ENCODE measurements at regions not wholly inside any gene's neighbourhood (a gene's known extent, or its start where the extent isn't known, plus 50 kb on each side); places are given as distances from the start of the nearest gene placed in this dataset.
"Not testable (repeated sequence)": the region's sequence is repeated elsewhere in the genome, so short reads cannot be mapped to it uniquely, and the experiment has no call there.

- H3K4me3 ChIP-seq (ENCODE audit: low read depth, low read length): no peak overlapping the region
- DNase-seq (ENCODE audit: low read depth): peak; percentile 70
- TF ChIP-seq CTCF (IDR thresholded peaks at IDR 0.05; ENCODE audit: insufficient read depth, low read depth, low read length, missing control alignments): peak; percentile 49
These were observed 1729.5 kb downstream of the GRIK2 start for GRCh38 chr6:103122766-103123601.

DNA sequence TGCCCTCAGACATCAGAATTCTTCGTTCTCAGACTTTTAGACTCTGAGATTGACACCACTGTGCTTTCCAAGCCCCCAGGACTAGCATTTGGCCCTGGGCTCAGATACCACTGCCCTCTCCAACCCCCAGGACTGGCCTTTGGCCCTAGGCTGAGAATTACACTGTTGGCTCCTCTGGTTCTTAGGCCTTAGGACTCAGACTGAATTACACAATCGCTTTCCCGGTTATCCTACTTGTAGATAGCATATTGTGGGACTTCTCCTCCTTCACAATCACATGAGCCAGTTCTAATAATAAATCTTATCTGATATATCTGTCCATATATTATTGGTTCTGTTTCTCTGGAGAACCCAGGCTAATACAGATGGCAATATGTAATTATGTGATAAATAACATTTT, 1725.5 kb downstream of the GRIK2 start:
- DNase-seq (ENCODE audit: low read depth): no peak
- no peak for TF ChIP-seq CTCF (IDR thresholded peaks at IDR 0.05; ENCODE audit: insufficient read depth, low read depth, low read length, missing control alignments)
- H3K4me3 ChIP-seq (ENCODE audit: low read depth, low read length): no peak overlapping the region

GRCh38 chr6:103114582-103114981, 1721.1 kb downstream of the GRIK2 start:
- DNase-seq (ENCODE audit: low read depth): no peak
- no peak for TF ChIP-seq CTCF (IDR thresholded peaks at IDR 0.05; ENCODE audit: insufficient read depth, low read depth, low read length, missing control alignments)
- no peak overlapping the region for H3K4me3 ChIP-seq (ENCODE audit: low read depth, low read length)

DNA sequence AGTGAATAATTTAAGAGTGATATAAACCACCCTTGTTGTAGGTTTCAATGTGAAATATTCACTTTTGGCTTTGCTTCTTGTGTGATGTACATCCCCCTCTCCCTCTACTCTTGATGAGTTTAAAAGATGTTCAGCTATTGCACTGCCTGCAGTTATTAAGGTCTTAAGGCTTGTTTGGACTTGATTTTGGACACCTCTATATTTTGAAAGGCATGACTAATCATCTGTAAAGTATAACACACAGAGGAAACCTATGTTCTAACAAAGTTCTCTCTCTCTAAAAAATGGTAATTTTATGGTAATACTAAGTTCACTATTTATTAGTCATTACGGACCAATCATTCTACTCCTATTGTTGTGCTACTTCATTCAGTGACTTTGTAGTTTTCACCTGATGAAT, 1719.9 kb downstream of the GRIK2 start:
- no peak for TF ChIP-seq CTCF (IDR thresholded peaks at IDR 0.05; ENCODE audit: insufficient read depth, low read depth, low read length, missing control alignments)
- H3K4me3 ChIP-seq (ENCODE audit: low read depth, low read length): no peak overlapping the region
- DNase-seq (ENCODE audit: low read depth): no peak

- DNase-seq (ENCODE audit: low read depth): no peak
- TF ChIP-seq CTCF (IDR thresholded peaks at IDR 0.05; ENCODE audit: insufficient read depth, low read depth, low read length, missing control alignments): no peak
- no peak overlapping the region for H3K4me3 ChIP-seq (ENCODE audit: low read depth, low read length)
These were observed 1714.5 kb downstream of the GRIK2 start for GRCh38 chr6:103107985-103108384.

DNA sequence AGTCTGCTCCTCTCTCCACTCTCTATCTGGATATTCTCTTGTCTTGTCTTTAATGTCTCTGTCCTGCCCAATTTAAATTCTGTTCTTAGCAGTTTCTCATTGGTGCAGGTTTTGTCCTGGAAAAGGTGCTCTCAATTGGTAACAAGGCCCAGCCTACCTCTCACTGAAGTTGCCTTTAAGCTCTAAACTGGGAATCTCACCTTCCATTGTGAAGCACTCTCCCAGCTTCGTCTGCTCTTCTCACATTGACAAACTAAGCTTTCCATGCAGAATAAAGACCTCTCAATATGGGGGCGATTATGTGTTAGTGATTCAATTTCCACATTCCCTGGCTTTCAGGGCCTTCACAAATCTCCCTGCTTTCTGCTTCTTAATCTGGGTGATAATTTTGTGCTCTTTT, 1712.2 kb downstream of the GRIK2 start:
- no peak for DNase-seq (ENCODE audit: low read depth)
- H3K4me3 ChIP-seq (ENCODE audit: low read depth, low read length): no peak overlapping the region
- no peak for TF ChIP-seq CTCF (IDR thresholded peaks at IDR 0.05; ENCODE audit: insufficient read depth, low read depth, low read length, missing control alignments)

GRCh38 chr6:103101267-103101666, 1707.8 kb downstream of the GRIK2 start:
- no peak overlapping the region for H3K4me3 ChIP-seq (ENCODE audit: low read depth, low read length)
- DNase-seq (ENCODE audit: low read depth): no peak
- no peak for TF ChIP-seq CTCF (IDR thresholded peaks at IDR 0.05; ENCODE audit: insufficient read depth, low read depth, low read length, missing control alignments)

GRCh38 chr6:103092414-103092813, 1698.9 kb downstream of the GRIK2 start:
- DNase-seq (ENCODE audit: low read depth); H3K4me3 ChIP-seq (ENCODE audit: low read depth, low read length): not testable (repeated sequence)
